Esophagus squamous epithelium (tissue), 5 donors: ENCODE measurements at regions not wholly inside any gene's neighbourhood (a gene's known extent, or its start where the extent isn't known, plus 50 kb on each side); places are given as distances from the start of the nearest gene placed in this dataset.

Experiments
- DNase-seq: peaks from one replicate; lab custom pipeline; 2025; lab: John Stamatoyannopoulos, UW
- H3K27ac ChIP-seq, 4 donors: fragments of 200-600 bp; sonication (generic); one replicate each; pipeline ENCODE4 v1.5.1; 2016 to 2019; ENCODE audit warnings: mild to moderate bottlenecking in 1 of 4
- H3K27me3 ChIP-seq, 4 donors: fragments of 200-600 bp; sonication (generic); 1 replicate in 3 of 4; 2 replicates in 1 of 4; pipeline versions ENCODE4 v1.5.1 to v1.6.0; 2017 to 2021; ENCODE audit warnings: antibody characterized with exemption in 1 of 4
- H3K36me3 ChIP-seq, 3 donors: fragments of 200-600 bp; sonication (generic); one replicate each; pipeline ENCODE4 v1.5.1; 2016 to 2019
- H3K4me1 ChIP-seq, 3 donors: fragments of 200-600 bp; sonication (generic); one replicate each; pipeline ENCODE4 v1.5.1; 2017 to 2019
- H3K4me3 ChIP-seq, 4 donors: fragments of 200-600 bp; sonication (generic); 1 replicate in 3 of 4; 2 replicates in 1 of 4; pipeline ENCODE4 v1.5.1; 2016 to 2019; ENCODE audit warnings: mild to moderate bottlenecking in 2 of 4, moderate library complexity in 1 of 4
- H3K9me3 ChIP-seq, 3 donors: fragments of 200-600 bp; sonication (generic); one replicate each; pipeline ENCODE4 v1.5.1; 2016 to 2019
- POLR2A ChIP-seq, 4 donors: fragments of 450-650 bp; IDR thresholded peaks; one replicate each; pipeline ENCODE4 v1.6.1; 2017; ENCODE audit warnings: antibody characterized with exemption in 4 of 4, mild to moderate bottlenecking in 4 of 4, moderate library complexity in 3 of 4
- WGBS, 2 donors: methylation state at CpG; one replicate each; pipeline ENCODE4 v1.1.5; 2018; 5-methylcytosine and 5-hydroxymethylcytosine counted together
- intact Hi-C: fragments of 100-400 bp; cut with DNase I; formaldehyde crosslinking; loops from one replicate; pipeline ENCODE4 v1.15.0; 2022
- TF ChIP-seq, protein P1 (sequence below), 6 experiments: fragments of 450-650 bp in 4 of 6; fragments of 200-600 bp in 2 of 6; sonication (generic) in 2 of 6; IDR thresholded peaks; one replicate each; pipeline ENCODE4 v1.5.1; 2016 to 2019; ENCODE audit warnings: antibody characterized with exemption in 6 of 6, mild to moderate bottlenecking in 4 of 6, moderate library complexity in 4 of 6
- donor health status: DM: yes; HTN: yes; CAD: no.

DNA sequence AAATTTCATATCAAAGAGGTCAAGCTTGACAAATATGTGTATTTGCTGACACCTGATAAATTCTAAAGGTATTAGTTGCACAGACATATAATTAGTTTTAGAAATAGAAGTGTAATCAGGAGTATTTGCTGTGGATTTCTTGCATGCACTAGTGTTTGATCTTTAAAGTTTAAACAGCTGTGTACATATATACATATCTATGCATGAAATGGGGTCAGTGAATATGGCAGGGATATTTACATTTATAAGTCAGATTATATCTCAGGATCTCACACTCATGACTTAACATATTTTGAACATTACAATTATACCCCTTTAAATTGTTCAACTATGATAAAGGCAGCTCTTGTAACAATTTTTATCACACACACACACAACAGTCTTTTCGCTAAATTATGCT is 547.4 kb upstream of the ACTRT1 start:
- 40 to 69% methylated on average over 1 of the region's 1 CpG for WGBS, 2 donors
- Histone ChIP-seq H3K27me3 (no peaks in the 10 kb centered on the region), H3K4me1 (no peaks in the 10 kb centered on the region), H3K9me3 (no peaks in the 10 kb centered on the region), H3K36me3 (no peaks in the 10 kb centered on the region), H3K4me3 (no peak overlapping the region), H3K27ac (no peak overlapping the region)
- no peak for DNase-seq
- intact Hi-C loops = no loop called here
- TF ChIP-seq POLR2A (IDR thresholded peaks at IDR 0.05) = no peak
- TF ChIP-seq, protein P1, sequence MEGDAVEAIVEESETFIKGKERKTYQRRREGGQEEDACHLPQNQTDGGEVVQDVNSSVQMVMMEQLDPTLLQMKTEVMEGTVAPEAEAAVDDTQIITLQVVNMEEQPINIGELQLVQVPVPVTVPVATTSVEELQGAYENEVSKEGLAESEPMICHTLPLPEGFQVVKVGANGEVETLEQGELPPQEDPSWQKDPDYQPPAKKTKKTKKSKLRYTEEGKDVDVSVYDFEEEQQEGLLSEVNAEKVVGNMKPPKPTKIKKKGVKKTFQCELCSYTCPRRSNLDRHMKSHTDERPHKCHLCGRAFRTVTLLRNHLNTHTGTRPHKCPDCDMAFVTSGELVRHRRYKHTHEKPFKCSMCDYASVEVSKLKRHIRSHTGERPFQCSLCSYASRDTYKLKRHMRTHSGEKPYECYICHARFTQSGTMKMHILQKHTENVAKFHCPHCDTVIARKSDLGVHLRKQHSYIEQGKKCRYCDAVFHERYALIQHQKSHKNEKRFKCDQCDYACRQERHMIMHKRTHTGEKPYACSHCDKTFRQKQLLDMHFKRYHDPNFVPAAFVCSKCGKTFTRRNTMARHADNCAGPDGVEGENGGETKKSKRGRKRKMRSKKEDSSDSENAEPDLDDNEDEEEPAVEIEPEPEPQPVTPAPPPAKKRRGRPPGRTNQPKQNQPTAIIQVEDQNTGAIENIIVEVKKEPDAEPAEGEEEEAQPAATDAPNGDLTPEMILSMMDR (IDR thresholded peaks at IDR 0.05) = no peak

DNA sequence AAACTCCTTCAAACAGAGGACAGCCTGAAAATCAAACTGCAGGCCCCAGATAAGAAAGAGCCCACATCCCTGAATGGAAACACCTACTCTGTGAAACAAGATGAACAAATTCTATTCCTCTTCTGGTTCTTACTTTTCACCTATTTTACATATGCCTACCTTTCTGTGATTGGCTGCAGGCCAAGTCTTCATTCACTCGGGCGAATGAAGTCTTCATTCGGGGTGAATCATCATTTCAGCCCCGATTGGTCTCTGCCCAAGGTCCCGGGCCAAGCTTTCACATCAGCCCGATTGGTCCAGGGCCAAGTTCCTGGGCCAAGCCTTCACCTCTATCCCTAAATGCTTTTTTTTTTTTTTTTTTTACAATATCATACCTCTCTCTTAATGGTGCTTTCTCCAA is 529.8 kb upstream of the ACTRT1 start:
- Histone ChIP-seq H3K9me3 (no peaks in the 10 kb centered on the region), H3K4me1 (no peaks in the 10 kb centered on the region), H3K36me3 (no peaks in the 10 kb centered on the region), H3K4me3 (no peak overlapping the region), H3K27me3 (no peaks in the 10 kb centered on the region), H3K27ac (no peak overlapping the region)
- DNase-seq = no peak
- WGBS, 2 donors = 31 to 38% methylated on average over 6 of the region's 6 CpGs
- intact Hi-C loops = no loop called here
- TF ChIP-seq POLR2A (IDR thresholded peaks at IDR 0.05) = no peak
- TF ChIP-seq, protein P1 (IDR thresholded peaks at IDR 0.05) = no peak

DNA sequence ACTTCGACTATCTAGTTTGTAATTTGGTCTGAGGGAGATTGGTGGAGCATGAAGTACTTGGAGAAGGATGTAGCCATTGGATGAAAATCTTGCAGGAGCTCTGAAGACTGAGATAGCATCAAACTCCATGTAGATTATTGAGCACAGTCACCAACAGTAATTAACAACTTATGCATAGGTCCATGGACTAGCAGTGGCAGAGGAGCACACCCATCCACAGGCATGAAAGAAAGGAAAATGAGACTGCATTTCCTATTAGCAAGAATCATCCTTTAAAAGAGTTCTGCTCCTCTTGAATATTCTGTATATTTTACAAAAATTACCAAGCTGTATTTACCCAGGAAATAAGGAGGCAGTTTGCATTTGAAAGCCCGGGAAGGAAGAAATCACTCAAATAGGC is 529.4 kb upstream of the ACTRT1 start:
- H3K4me3 ChIP-seq = no peak overlapping the region
- WGBS, 2 donors = 41 to 60% methylated on average over 2 of the region's 2 CpGs
- no peak overlapping the region for H3K27ac ChIP-seq
- intact Hi-C loops = no loop called here
- no peaks in the 10 kb centered on the region for H3K4me1 ChIP-seq
- TF ChIP-seq, protein P1 (IDR thresholded peaks at IDR 0.05) = no peak
- no peak for TF ChIP-seq POLR2A (IDR thresholded peaks at IDR 0.05)
- H3K27me3 ChIP-seq = no peaks in the 10 kb centered on the region
- DNase-seq = no peak
- H3K36me3 ChIP-seq = no peaks in the 10 kb centered on the region
- no peaks in the 10 kb centered on the region for H3K9me3 ChIP-seq

DNA sequence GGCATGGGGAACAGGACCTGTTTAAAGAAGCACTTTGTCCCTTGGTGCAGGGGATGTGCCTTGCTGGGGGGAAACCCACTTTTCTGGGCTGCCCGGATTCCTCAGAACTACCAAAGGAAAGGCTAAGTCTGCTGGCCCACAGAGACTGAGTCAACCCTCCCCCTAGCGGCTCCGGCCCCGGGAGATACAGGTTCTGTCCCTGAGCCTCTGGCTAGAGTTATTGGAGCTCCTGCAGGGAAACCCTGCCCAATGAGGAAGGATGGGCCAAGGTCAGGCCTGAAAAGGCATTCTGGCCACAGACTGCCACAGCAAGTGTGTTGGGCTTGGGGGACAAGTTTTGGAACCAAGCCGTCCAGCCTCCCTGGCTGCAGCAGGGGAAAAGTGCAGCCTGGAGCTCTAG is 490.9 kb upstream of the ACTRT1 start:
- H3K9me3 ChIP-seq = no peaks in the 10 kb centered on the region
- DNase-seq = no peak
- 95% methylated on average over 3 of the region's 5 CpGs; no CpG with 5 or more reads in 1 of the 2 donors for WGBS, 2 donors
- H3K27me3 ChIP-seq = no peaks in the 10 kb centered on the region
- no peak overlapping the region for H3K27ac ChIP-seq
- no peak for TF ChIP-seq POLR2A (IDR thresholded peaks at IDR 0.05)
- TF ChIP-seq, protein P1 (IDR thresholded peaks at IDR 0.05) = no peak
- intact Hi-C loops = no loop called here
- H3K36me3 ChIP-seq = no peaks in the 10 kb centered on the region
- H3K4me3 ChIP-seq = no peak overlapping the region
- H3K4me1 ChIP-seq = no peaks in the 10 kb centered on the region

DNA sequence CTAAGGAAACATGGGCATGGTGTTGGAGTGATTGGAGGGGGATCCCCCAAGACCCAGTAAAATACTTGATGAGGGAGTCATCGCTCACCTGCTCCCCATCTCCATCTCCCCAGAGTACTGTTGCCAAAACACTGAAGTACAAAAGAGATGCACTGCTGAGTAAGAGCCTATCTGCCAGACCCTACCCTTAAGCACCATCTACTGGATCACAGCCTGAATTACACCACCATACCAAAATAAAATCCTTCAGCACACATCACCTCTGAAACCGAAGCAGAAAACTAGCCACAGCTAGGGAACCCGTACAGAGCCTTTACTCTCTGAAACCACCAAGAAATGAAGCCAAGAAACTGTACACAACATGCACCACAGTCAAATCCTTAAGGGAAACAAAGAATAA is 466.3 kb upstream of the ACTRT1 start:
- no peak for DNase-seq
- WGBS, 2 donors = 0 to 36% methylated on average over 1 to 3 of the region's 3 CpGs
- TF ChIP-seq, protein P1 (IDR thresholded peaks at IDR 0.05) = peak in 3 of 6 experiments; percentile 23 to 61 (median 43)
- TF ChIP-seq POLR2A (IDR thresholded peaks at IDR 0.05) = no peak
- Histone ChIP-seq H3K36me3 (no peaks in the 10 kb centered on the region), H3K9me3 (no peaks in the 10 kb centered on the region), H3K4me1 (no peaks in the 10 kb centered on the region), H3K4me3 (no peak overlapping the region), H3K27me3 (no peaks in the 10 kb centered on the region), H3K27ac (no peak overlapping the region)
- intact Hi-C loops = no loop called here
